Bronchial epithelial cell (primary cell): ENCODE measurements at regions not wholly inside any gene's neighbourhood (a gene's known extent, or its start where the extent isn't known, plus 50 kb on each side); places are given as distances from the start of the nearest gene placed in this dataset.
A peak's percentile ranks its signal among the peaks of the same experiment; 100 is the strongest.
"Not testable (repeated sequence)": the region's sequence is repeated elsewhere in the genome, so short reads cannot be mapped to it uniquely, and the experiment has no call there.

Experiments used
- DNase-seq: peaks from one replicate; pipeline ENCODE4 v3.0.0-alpha.2; 2010; ENCODE audit warnings: low read depth
- FAIRE-seq: peaks from 2 replicates; lab custom pipeline; 2011; peaks lifted over from hg19 to GRCh38; lab: Jason Lieb, UNC
- H3K27me3 ChIP-seq: 2 replicates; pipeline ENCODE4 v1.5.1; 2011; ENCODE audit warnings: low read length; ENCODE audit not compliant: control insufficient read depth, insufficient read depth
- H3K36me3 ChIP-seq: 2 replicates; pipeline ENCODE4 v1.5.1; 2011; ENCODE audit warnings: low read length; ENCODE audit not compliant: control insufficient read depth, insufficient read depth
- H3K4me3 ChIP-seq: 2 replicates; pipeline ENCODE4 v1.5.1; 2011; ENCODE audit warnings: mild to moderate bottlenecking, low read depth, low read length, control low read depth
- CTCF ChIP-seq: IDR thresholded peaks from 2 replicates; pipeline ENCODE4 v1.5.1; 2011; ENCODE audit warnings: mild to moderate bottlenecking, moderate library complexity, low read length, control low read depth, inconsistent platforms; ENCODE audit not compliant: insufficient read depth, severe bottlenecking

DNA sequence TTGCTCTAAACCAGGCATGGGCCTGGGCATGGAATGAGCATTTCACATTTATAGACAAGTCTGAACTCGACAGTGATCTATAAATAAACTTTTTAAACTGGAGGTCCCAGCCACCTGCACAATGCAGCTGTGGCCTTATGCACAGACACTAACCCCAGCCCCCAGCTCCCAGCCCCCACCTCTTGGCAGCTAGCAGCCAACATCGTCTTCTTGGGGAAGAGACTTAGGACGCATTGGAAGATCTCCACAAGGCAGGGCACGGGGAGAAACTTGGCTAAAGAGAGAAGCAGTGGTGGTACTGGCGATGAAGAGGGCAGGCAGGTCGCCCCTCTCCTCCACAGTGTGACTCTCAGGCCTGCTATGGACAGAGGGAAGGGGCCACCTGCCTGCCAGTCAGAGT, 213.2 kb downstream of the ANAPC1 start:
- Histone ChIP-seq H3K27me3 (no peaks in the 10 kb centered on the region), H3K36me3 (no peaks in the 10 kb centered on the region), H3K4me3 (no peak overlapping the region)
- FAIRE-seq (no peak), DNase-seq (no peak)
- TF ChIP-seq CTCF, result no peak

DNA sequence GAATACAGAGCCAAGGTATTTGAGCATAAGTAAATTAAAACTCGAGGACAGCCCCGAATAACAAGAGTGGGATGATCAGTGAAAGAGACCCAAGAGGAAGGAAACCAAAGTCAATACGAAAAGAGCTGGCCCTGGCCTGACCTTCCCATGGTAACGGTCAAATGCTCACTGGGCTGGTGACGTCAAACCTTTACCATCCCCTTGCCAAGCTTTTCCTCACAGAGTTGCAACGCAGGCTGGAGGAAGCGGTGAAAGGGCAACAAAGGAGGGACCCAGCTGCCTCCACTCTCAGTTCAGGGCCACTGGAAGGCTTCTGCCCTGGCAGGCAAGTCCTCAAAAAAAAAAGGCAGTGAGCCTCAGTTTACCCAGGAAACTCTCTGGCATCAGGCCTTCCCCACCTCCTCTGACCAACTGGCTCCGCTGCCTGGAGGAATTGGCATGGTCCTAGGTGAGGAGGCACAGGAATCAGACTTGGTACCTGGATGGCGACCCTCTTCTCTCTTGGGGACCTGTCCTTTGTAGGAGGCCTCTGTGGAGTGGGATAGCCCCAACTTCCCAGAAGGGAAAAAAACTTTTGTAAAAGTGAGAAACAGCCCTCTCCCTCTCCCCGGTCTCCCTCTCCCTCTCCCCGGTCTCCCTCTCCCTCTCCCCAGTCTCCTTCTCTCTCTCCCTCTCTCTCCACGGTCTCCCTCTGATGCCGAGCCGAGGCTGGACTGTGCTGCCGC, 212.4 kb downstream of the ANAPC1 start:
- Histone ChIP-seq H3K36me3 (no peaks in the 10 kb centered on the region), H3K4me3 (no peak overlapping the region), H3K27me3 (no peaks in the 10 kb centered on the region)
- FAIRE-seq (no peak), DNase-seq (peak; percentile 21)
- no peak for TF ChIP-seq CTCF

DNA sequence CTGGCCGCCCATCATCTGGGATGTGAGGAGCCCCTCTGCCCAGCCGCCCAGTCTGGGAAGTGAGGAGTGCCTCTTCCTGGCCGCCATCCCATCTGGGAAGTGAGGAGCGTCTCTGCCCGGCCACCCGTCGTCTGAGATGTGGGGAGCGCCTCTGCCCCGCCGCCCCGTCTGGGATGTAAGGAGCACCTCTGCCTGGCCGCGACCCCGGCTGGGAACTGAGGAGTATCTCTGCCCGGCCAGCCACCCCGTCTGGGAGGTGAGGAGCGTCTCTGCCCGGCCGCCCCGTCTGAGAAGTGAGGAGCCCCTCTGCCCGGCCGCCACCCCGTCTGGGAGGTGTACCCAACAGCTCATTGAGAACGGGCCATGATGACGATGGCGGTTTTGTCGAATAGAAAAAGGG, 211.4 kb downstream of the ANAPC1 start:
- H3K4me3 ChIP-seq, DNase-seq, H3K36me3 ChIP-seq, FAIRE-seq, H3K27me3 ChIP-seq: not testable (repeated sequence)

DNA sequence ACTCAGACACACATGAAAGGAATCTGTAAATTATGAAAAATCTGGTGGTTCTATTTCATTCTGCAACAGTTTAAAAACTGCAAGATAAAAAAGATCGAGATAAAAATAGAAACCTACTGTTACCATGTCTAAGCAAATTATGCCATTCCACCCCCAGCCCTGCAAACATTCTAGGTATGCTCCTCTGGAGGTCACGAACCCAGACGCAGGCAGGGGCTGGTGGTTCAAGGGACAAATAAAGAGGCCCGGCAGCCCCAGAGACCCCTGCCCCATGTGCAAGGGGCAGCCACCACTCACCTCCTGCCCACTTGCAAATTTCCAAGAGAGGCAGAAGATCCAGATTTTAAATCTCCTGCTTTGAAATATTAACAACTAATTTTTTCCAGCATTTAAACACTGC, 210.5 kb downstream of the ANAPC1 start:
- FAIRE-seq (no peak), DNase-seq (no peak)

GRCh38 chr2:111675419-111676194, 208.4 kb downstream of the ANAPC1 start:
- Histone ChIP-seq H3K36me3 (no peaks in the 10 kb centered on the region), H3K27me3 (no peaks in the 10 kb centered on the region), H3K4me3 (no peak overlapping the region)
- TF ChIP-seq CTCF, result no peak
- no peak for FAIRE-seq
- DNase-seq, result no peak

More for the DNA sequence above, 210.5 kb downstream of the ANAPC1 start:
- Histone ChIP-seq H3K27me3 (no peaks in the 10 kb centered on the region), H3K4me3 (no peak overlapping the region), H3K36me3 (no peaks in the 10 kb centered on the region)
- no peak for TF ChIP-seq CTCF

DNA sequence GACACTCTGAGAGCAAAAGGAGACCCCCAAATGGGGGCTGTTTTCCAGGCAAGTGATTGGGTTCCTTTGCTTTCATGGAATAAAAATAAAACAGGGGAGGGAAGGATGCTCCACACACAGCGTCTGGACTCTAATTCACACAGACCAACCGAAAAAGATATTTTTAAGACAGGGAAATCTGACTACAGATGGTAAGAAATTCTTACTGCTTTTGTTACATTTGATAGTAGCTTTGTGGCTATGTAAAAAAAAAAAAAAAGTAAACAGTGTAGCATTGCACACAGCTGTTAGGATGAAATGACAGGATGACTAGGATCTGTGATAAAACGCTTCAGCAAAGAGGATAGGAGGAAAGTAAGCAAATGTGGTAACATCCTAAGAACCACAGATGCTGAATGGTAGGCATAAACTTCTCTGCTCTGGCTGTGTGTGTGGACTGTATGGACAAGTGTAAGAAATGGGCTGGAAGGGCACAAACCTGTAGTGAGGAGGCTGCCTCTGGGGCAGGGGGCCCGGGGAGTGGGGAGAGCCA, 207.6 kb downstream of the ANAPC1 start:
- FAIRE-seq, result no peak
- DNase-seq, result no peak
- no peak for TF ChIP-seq CTCF

More for the DNA sequence above, 207.6 kb downstream of the ANAPC1 start:
- Histone ChIP-seq H3K27me3 (no peaks in the 10 kb centered on the region), H3K4me3 (no peak overlapping the region), H3K36me3 (no peaks in the 10 kb centered on the region)
